Activated CD8-positive, alpha-beta T cell treated with anti-CD3 and anti-CD28 coated beads for 36 hours (primary cell): ENCODE measurements at regions not wholly inside any gene's neighbourhood (a gene's known extent, or its start where the extent isn't known, plus 50 kb on each side); places are given as distances from the start of the nearest gene placed in this dataset.
"Not testable (repeated sequence)": the region's sequence is repeated elsewhere in the genome, so short reads cannot be mapped to it uniquely, and the experiment has no call there.

ENCODE experiments used
- ATAC-seq: fragments of 200-7000 bp; cut with Tn5 transposase; one replicate; pipeline ENCODE4 v1.10.0; 2021; ENCODE audit warnings: mild to moderate bottlenecking, moderate library complexity
- CTCF ChIA-PET: fragments of 350-600 bp; sonication (Branson Sonifier 250); formaldehyde crosslinking; loops from one replicate; lab custom pipeline; 2021; ENCODE audit warnings: antibody characterized with exemption; lab: Charles Lee
- POLR2A ChIA-PET: fragments of 350-600 bp; sonication (Branson Sonifier 250); formaldehyde crosslinking; loops from one replicate; lab custom pipeline; 2021; ENCODE audit warnings: antibody characterized with exemption; lab: Charles Lee
- DNase-seq: peaks from one replicate; pipeline ENCODE4 v3.0.0-alpha.2; 2020
- H3K27ac Mint-ChIP-seq: one replicate; pipeline ENCODE4 v1.8.0; 2021; ENCODE audit warnings: mild to moderate bottlenecking, mixed read lengths
- H3K27me3 Mint-ChIP-seq: one replicate; pipeline ENCODE4 v1.8.0; 2021; ENCODE audit warnings: mixed read lengths
- H3K36me3 Mint-ChIP-seq: one replicate; pipeline ENCODE4 v1.8.0; 2021; ENCODE audit warnings: low read depth, mixed read lengths
- H3K4me1 Mint-ChIP-seq: one replicate; pipeline ENCODE4 v1.8.0; 2021; ENCODE audit warnings: low read depth, mixed read lengths
- H3K4me3 Mint-ChIP-seq: one replicate; pipeline ENCODE4 v1.8.0; 2021; ENCODE audit warnings: mild to moderate bottlenecking, moderate library complexity, mixed read lengths
- H3K9me3 Mint-ChIP-seq: one replicate; pipeline ENCODE4 v1.8.0; 2021; ENCODE audit warnings: mixed read lengths
- intact Hi-C: fragments of 100-400 bp; cut with micrococcal nuclease; formaldehyde crosslinking; loops from one replicate; pipeline ENCODE4 v1.10.0; 2022
- TF ChIP-seq, protein P1 (sequence below): fragments of 200-600 bp; IDR thresholded peaks from one replicate; pipeline ENCODE4 v1.8.0; 2022; ENCODE audit warnings: antibody characterized with exemption, mild to moderate bottlenecking

DNA sequence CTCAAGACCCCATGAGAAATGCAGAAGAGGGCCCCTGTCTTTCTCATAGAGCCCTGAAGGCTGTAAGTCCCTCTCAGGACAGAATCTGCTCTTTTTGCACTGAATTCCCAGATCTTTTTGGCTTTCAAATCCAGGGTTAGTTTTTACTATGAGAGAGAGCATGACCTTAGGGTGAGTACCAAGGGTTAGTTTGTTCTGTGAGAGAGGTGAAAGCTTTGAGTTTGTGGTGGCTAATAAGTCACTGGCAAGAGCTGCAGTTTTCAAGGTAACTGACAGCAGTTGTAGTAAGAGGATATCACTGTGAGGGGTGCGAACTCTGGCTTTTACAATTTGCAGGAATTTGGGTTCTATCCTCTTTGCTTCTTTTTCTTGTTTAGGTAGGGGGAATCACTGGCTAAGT is 248.4 kb upstream of the KCNH7 start:
- intact Hi-C loops = no loop called here
- H3K36me3 Mint-ChIP-seq = no peaks in the 10 kb centered on the region
- H3K4me1 Mint-ChIP-seq = no peaks in the 10 kb centered on the region
- no peak overlapping the region for H3K27ac Mint-ChIP-seq
- H3K4me3 Mint-ChIP-seq = no peak overlapping the region
- TF ChIP-seq, protein P1, sequence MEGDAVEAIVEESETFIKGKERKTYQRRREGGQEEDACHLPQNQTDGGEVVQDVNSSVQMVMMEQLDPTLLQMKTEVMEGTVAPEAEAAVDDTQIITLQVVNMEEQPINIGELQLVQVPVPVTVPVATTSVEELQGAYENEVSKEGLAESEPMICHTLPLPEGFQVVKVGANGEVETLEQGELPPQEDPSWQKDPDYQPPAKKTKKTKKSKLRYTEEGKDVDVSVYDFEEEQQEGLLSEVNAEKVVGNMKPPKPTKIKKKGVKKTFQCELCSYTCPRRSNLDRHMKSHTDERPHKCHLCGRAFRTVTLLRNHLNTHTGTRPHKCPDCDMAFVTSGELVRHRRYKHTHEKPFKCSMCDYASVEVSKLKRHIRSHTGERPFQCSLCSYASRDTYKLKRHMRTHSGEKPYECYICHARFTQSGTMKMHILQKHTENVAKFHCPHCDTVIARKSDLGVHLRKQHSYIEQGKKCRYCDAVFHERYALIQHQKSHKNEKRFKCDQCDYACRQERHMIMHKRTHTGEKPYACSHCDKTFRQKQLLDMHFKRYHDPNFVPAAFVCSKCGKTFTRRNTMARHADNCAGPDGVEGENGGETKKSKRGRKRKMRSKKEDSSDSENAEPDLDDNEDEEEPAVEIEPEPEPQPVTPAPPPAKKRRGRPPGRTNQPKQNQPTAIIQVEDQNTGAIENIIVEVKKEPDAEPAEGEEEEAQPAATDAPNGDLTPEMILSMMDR = no peak
- DNase-seq = no peak
- CTCF ChIA-PET = no interaction called here
- peaks cover 2% of the 10 kb centered on the region for H3K9me3 Mint-ChIP-seq
- POLR2A ChIA-PET = no interaction called here
- ATAC-seq = no peak
- H3K27me3 Mint-ChIP-seq = no peaks in the 10 kb centered on the region

DNA sequence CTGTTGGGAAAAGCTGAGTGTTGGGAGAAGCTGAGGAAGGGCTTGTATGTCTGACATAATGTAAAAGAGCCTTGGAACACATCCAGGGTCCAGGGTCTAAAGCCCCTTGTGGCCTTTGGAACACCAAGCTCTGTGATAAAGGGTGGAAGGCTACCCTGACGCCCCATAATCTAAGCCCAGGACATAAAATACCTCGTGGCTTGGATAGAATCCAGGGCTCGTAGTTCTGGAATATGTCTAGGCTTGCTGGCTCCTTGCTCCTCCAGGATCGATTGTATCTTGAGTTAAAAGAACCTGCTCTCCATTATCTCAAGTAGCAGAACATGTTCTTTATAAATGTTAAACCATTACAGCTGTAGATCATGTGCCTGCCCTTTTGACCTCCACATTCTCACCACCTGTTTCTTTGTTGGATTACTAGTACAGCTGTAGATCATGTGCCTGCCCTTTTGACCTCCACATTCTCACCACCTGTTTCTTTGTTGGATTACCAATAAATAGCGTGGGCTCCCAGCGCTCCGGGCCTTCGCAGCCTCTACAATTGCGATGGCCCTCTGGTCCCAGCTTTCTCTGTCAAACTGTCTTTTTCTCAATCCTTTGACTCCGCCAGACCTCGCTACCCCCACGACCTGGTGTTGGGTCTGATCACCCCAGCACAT is 246.9 kb upstream of the KCNH7 start:
- CTCF ChIA-PET, H3K4me1 Mint-ChIP-seq, H3K36me3 Mint-ChIP-seq, ATAC-seq, H3K4me3 Mint-ChIP-seq, intact Hi-C loops, DNase-seq, H3K27ac Mint-ChIP-seq, H3K9me3 Mint-ChIP-seq, H3K27me3 Mint-ChIP-seq: not testable (repeated sequence)
- POLR2A ChIA-PET = interaction anchor here (0.7 kb wide), 1 partner anchor 1741 kb away, joined by 3 read pairs; no protein-coding TSS in a partner anchor

DNA sequence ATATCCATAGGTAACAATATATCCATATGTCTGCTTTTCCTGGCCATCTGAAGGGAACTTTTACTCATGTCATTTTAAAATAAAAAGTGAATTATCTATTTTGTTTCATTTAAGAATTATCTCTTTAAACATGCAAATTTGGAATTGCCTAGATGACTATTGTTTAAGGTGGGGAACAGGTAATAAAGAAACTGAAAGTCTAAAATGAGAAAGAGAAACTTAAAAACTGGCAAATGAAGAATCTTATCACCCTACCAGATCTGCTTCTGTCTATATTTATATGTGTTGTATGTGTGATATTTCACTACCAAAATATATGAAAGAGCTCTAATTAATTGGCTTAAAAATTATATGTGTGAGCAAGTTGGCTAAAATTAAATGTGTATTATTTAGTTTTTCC is 243.2 kb upstream of the KCNH7 start:
- ATAC-seq (no peak), DNase-seq (no peak)
- intact Hi-C loops = no loop called here
- CTCF ChIA-PET = no interaction called here
- Mint-ChIP-seq H3K27ac (no peak overlapping the region), H3K36me3 (no peaks in the 10 kb centered on the region), H3K27me3 (no peaks in the 10 kb centered on the region), H3K9me3 (peaks cover 8% of the 10 kb centered on the region), H3K4me1 (no peaks in the 10 kb centered on the region), H3K4me3 (no peak overlapping the region)
- TF ChIP-seq, protein P1 = no peak
- POLR2A ChIA-PET = no interaction called here

DNA sequence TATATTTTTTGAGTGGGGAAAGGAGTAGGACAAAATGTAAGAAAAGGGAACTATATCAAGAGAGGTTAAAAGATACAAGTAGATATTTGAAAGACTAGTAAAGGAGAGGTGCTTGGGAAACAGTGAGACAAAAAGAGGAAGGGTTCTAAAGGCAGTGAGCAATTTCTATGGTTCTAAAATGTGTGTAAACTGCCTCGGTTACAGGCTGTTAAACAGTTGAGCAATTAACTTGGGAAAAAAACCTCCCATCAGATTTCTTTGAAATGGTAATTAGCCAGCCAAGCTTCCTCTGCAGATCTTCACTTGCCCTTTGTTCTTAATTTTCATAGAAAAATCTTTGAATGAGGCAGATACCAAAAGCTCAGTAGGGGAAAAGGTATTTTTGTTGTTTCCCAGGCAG is 238.7 kb upstream of the KCNH7 start:
- POLR2A ChIA-PET = no interaction called here
- Mint-ChIP-seq H3K27ac (no peak overlapping the region), H3K27me3 (no peaks in the 10 kb centered on the region), H3K4me3 (no peak overlapping the region), H3K4me1 (no peaks in the 10 kb centered on the region), H3K36me3 (no peaks in the 10 kb centered on the region), H3K9me3 (peaks cover 6% of the 10 kb centered on the region)
- intact Hi-C loops = no loop called here
- DNase-seq = no peak
- ATAC-seq = no peak
- CTCF ChIA-PET = no interaction called here
- TF ChIP-seq, protein P1 = no peak

DNA sequence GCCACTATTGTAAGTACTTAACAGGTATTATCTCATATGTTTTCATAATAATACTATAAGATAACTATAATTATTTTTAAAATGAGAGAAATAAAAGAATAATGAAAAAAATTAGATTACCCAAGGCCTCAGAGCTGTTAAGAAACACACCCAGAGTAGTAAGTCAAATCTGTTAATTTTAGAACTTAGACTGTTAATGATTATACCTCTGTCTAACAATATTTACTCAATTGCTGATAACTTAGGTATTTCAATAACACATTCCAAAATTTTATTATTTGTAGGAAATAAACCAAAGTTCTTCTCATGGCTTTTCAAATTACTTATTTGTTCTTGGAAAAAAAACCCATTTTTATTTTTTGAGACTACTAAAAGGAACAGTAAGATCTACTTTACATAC is 227.5 kb upstream of the KCNH7 start:
- H3K4me3 Mint-ChIP-seq = no peak overlapping the region
- H3K27ac Mint-ChIP-seq = no peak overlapping the region
- H3K9me3 Mint-ChIP-seq = peaks cover 4% of the 10 kb centered on the region
- no peaks in the 10 kb centered on the region for H3K36me3 Mint-ChIP-seq
- no peaks in the 10 kb centered on the region for H3K27me3 Mint-ChIP-seq
- TF ChIP-seq, protein P1 = no peak
- ATAC-seq (no peak), DNase-seq (no peak)
- intact Hi-C loops = no loop called here
- ChIA-PET POLR2A (no interaction called here), CTCF (no interaction called here)
- no peaks in the 10 kb centered on the region for H3K4me1 Mint-ChIP-seq
